ENCODE measurements at regions not wholly inside any gene's neighbourhood (a gene's known extent, or its start where the extent isn't known, plus 50 kb on each side); places are given as distances from the start of the nearest gene placed in this dataset.
"Not testable (repeated sequence)": the region's sequence is repeated elsewhere in the genome, so short reads cannot be mapped to it uniquely, and the experiment has no call there.

GRCh38 chr4:3623809-3624329 lies 91.6 kb upstream of the LRPAP1 start:
- H3K27me3 Mint-ChIP-seq (ENCODE audit: insufficient read depth); H3K36me3 Mint-ChIP-seq (ENCODE audit: low read depth); intact Hi-C loops (cut with micrococcal nuclease); H3K27ac Mint-ChIP-seq; H3K4me1 Mint-ChIP-seq (ENCODE audit: low read depth); H3K4me3 Mint-ChIP-seq; H3K9me3 Mint-ChIP-seq; DNase-seq (ENCODE audit: low spot score): not testable (repeated sequence)

GRCh38 chr4:3623106-3623505 lies 90.9 kb upstream of the LRPAP1 start:
- no peaks in the 10 kb centered on the region for H3K9me3 Mint-ChIP-seq
- H3K4me1 Mint-ChIP-seq (ENCODE audit: low read depth) = peaks cover 4% of the 10 kb centered on the region
- DNase-seq (ENCODE audit: low spot score) = no peak
- intact Hi-C loops (cut with micrococcal nuclease) = no loop called here
- no peak overlapping the region for H3K4me3 Mint-ChIP-seq
- H3K27me3 Mint-ChIP-seq (ENCODE audit: insufficient read depth) = peaks cover 2% of the 10 kb centered on the region
- no peak overlapping the region for H3K27ac Mint-ChIP-seq
- H3K36me3 Mint-ChIP-seq (ENCODE audit: low read depth) = no peaks in the 10 kb centered on the region

GRCh38 chr4:3620365-3620764 lies 88.1 kb upstream of the LRPAP1 start:
- H3K27me3 Mint-ChIP-seq (ENCODE audit: insufficient read depth); DNase-seq (ENCODE audit: low spot score); H3K27ac Mint-ChIP-seq; H3K4me1 Mint-ChIP-seq (ENCODE audit: low read depth); intact Hi-C loops (cut with micrococcal nuclease); H3K36me3 Mint-ChIP-seq (ENCODE audit: low read depth); H3K4me3 Mint-ChIP-seq; H3K9me3 Mint-ChIP-seq: not testable (repeated sequence)

- not testable (repeated sequence) for H3K36me3 Mint-ChIP-seq (ENCODE audit: low read depth); H3K9me3 Mint-ChIP-seq; H3K4me3 Mint-ChIP-seq
These were observed 87.5 kb upstream of the LRPAP1 start for GRCh38 chr4:3619698-3620097.

GRCh38 chr4:3618341-3618740 lies 86.1 kb upstream of the LRPAP1 start:
- H3K36me3 Mint-ChIP-seq (ENCODE audit: low read depth); H3K9me3 Mint-ChIP-seq; DNase-seq (ENCODE audit: low spot score); intact Hi-C loops (cut with micrococcal nuclease); H3K4me1 Mint-ChIP-seq (ENCODE audit: low read depth); H3K27ac Mint-ChIP-seq; H3K27me3 Mint-ChIP-seq (ENCODE audit: insufficient read depth); H3K4me3 Mint-ChIP-seq: not testable (repeated sequence)

More at GRCh38 chr4:3619698-3620097, 87.5 kb upstream of the LRPAP1 start:
- DNase-seq (ENCODE audit: low spot score); H3K27me3 Mint-ChIP-seq (ENCODE audit: insufficient read depth); intact Hi-C loops (cut with micrococcal nuclease); H3K27ac Mint-ChIP-seq; H3K4me1 Mint-ChIP-seq (ENCODE audit: low read depth): not testable (repeated sequence)

GRCh38 chr4:3615386-3616286 lies 83.4 kb upstream of the LRPAP1 start:
- peaks cover 6% of the 10 kb centered on the region for H3K9me3 Mint-ChIP-seq
- DNase-seq (ENCODE audit: low spot score) = no peak
- H3K4me3 Mint-ChIP-seq = no peak overlapping the region
- peaks cover 2% of the 10 kb centered on the region for H3K27me3 Mint-ChIP-seq (ENCODE audit: insufficient read depth)
- H3K36me3 Mint-ChIP-seq (ENCODE audit: low read depth) = no peaks in the 10 kb centered on the region
- peaks cover 4% of the 10 kb centered on the region for H3K4me1 Mint-ChIP-seq (ENCODE audit: low read depth)
- no peak overlapping the region for H3K27ac Mint-ChIP-seq
- intact Hi-C loops (cut with micrococcal nuclease) = no loop called here

GRCh38 chr4:3614731-3614980 lies 82.4 kb upstream of the LRPAP1 start:
- Mint-ChIP-seq H3K4me3 (no peak overlapping the region), H3K27me3 (ENCODE audit: insufficient read depth) (no peaks in the 10 kb centered on the region), H3K9me3 (peaks cover 6% of the 10 kb centered on the region), H3K4me1 (ENCODE audit: low read depth) (no peaks in the 10 kb centered on the region), H3K27ac (no peak overlapping the region), H3K36me3 (ENCODE audit: low read depth) (no peaks in the 10 kb centered on the region)
- intact Hi-C loops (cut with micrococcal nuclease) = no loop called here
- no peak for DNase-seq (ENCODE audit: low spot score)

- H3K27me3 Mint-ChIP-seq (ENCODE audit: insufficient read depth) = no peaks in the 10 kb centered on the region
- peaks cover 6% of the 10 kb centered on the region for H3K9me3 Mint-ChIP-seq
- no peak overlapping the region for H3K4me3 Mint-ChIP-seq
- no peak for DNase-seq (ENCODE audit: low spot score)
- H3K4me1 Mint-ChIP-seq (ENCODE audit: low read depth) = no peaks in the 10 kb centered on the region
- intact Hi-C loops (cut with micrococcal nuclease) = no loop called here
- no peaks in the 10 kb centered on the region for H3K36me3 Mint-ChIP-seq (ENCODE audit: low read depth)
- no peak overlapping the region for H3K27ac Mint-ChIP-seq
These were observed 81.9 kb upstream of the LRPAP1 start for GRCh38 chr4:3613967-3614730.

GRCh38 chr4:3612934-3613333 lies 80.7 kb upstream of the LRPAP1 start:
- no peaks in the 10 kb centered on the region for H3K36me3 Mint-ChIP-seq (ENCODE audit: low read depth)
- H3K4me3 Mint-ChIP-seq = no peak overlapping the region
- intact Hi-C loops (cut with micrococcal nuclease) = no loop called here
- peaks cover 6% of the 10 kb centered on the region for H3K9me3 Mint-ChIP-seq
- no peaks in the 10 kb centered on the region for H3K27me3 Mint-ChIP-seq (ENCODE audit: insufficient read depth)
- no peak overlapping the region for H3K27ac Mint-ChIP-seq
- no peaks in the 10 kb centered on the region for H3K4me1 Mint-ChIP-seq (ENCODE audit: low read depth)
- DNase-seq (ENCODE audit: low spot score) = no peak

- H3K4me1 Mint-ChIP-seq (ENCODE audit: low read depth) = no peaks in the 10 kb centered on the region
- intact Hi-C loops (cut with micrococcal nuclease) = no loop called here
- H3K27me3 Mint-ChIP-seq (ENCODE audit: insufficient read depth) = no peaks in the 10 kb centered on the region
These were observed 80.1 kb upstream of the LRPAP1 start for GRCh38 chr4:3612281-3612680.

GRCh38 chr4:3611778-3612177 lies 79.6 kb upstream of the LRPAP1 start:
- no peaks in the 10 kb centered on the region for H3K4me1 Mint-ChIP-seq (ENCODE audit: low read depth)
- H3K27me3 Mint-ChIP-seq (ENCODE audit: insufficient read depth) = no peaks in the 10 kb centered on the region
- DNase-seq (ENCODE audit: low spot score) = no peak
- intact Hi-C loops (cut with micrococcal nuclease) = no loop called here
- peaks cover 6% of the 10 kb centered on the region for H3K9me3 Mint-ChIP-seq
- no peak overlapping the region for H3K4me3 Mint-ChIP-seq
- H3K36me3 Mint-ChIP-seq (ENCODE audit: low read depth) = no peaks in the 10 kb centered on the region
- H3K27ac Mint-ChIP-seq = no peak overlapping the region

More at GRCh38 chr4:3612281-3612680, 80.1 kb upstream of the LRPAP1 start:
- Mint-ChIP-seq H3K4me3 (no peak overlapping the region), H3K27ac (no peak overlapping the region), H3K9me3 (peaks cover 6% of the 10 kb centered on the region), H3K36me3 (ENCODE audit: low read depth) (no peaks in the 10 kb centered on the region)
- no peak for DNase-seq (ENCODE audit: low spot score)

- H3K4me3 Mint-ChIP-seq; H3K27ac Mint-ChIP-seq; H3K36me3 Mint-ChIP-seq (ENCODE audit: low read depth); DNase-seq (ENCODE audit: low spot score); intact Hi-C loops (cut with micrococcal nuclease); H3K9me3 Mint-ChIP-seq; H3K27me3 Mint-ChIP-seq (ENCODE audit: insufficient read depth); H3K4me1 Mint-ChIP-seq (ENCODE audit: low read depth): not testable (repeated sequence)
These were observed 78.6 kb upstream of the LRPAP1 start for GRCh38 chr4:3610851-3611250.

GRCh38 chr4:3609905-3610304 lies 77.7 kb upstream of the LRPAP1 start:
- intact Hi-C loops (cut with micrococcal nuclease); H3K4me3 Mint-ChIP-seq: not testable (repeated sequence)

More at GRCh38 chr4:3609905-3610304, 77.7 kb upstream of the LRPAP1 start:
- H3K9me3 Mint-ChIP-seq; H3K27me3 Mint-ChIP-seq (ENCODE audit: insufficient read depth); H3K27ac Mint-ChIP-seq; H3K36me3 Mint-ChIP-seq (ENCODE audit: low read depth); DNase-seq (ENCODE audit: low spot score); H3K4me1 Mint-ChIP-seq (ENCODE audit: low read depth): not testable (repeated sequence)
